H9 (cell line): ENCODE measurements at regions not wholly inside any gene's neighbourhood (a gene's known extent, or its start where the extent isn't known, plus 50 kb on each side); places are given as distances from the start of the nearest gene placed in this dataset.

Experiments
- DNase-seq: peaks from one replicate; pipeline ENCODE4 v3.0.0-alpha.2; 2017
- H2AFZ ChIP-seq: one replicate; pipeline ENCODE4 v1.6.1; 2013; ENCODE audit warnings: mild to moderate bottlenecking, low read length, control low read depth, moderate library complexity
- H2AK5ac ChIP-seq: 2 replicates; pipeline ENCODE4 v1.6.1; 2013; ENCODE audit warnings: low read length, control low read depth, mixed read lengths; ENCODE audit not compliant: insufficient read length
- H2BK120ac ChIP-seq: one replicate; pipeline ENCODE4 v1.6.1; 2013; ENCODE audit warnings: low read depth, mild to moderate bottlenecking, low read length, control low read depth, inconsistent platforms; ENCODE audit not compliant: poor library complexity, severe bottlenecking
- H2BK12ac ChIP-seq: 2 replicates; pipeline ENCODE4 v1.6.1; 2013; ENCODE audit warnings: low read length, control low read depth, mixed read lengths, low read depth; ENCODE audit not compliant: insufficient read length
- H2BK15ac ChIP-seq: 2 replicates; pipeline ENCODE4 v1.6.1; 2013; ENCODE audit warnings: low read depth, low read length, control low read depth
- H2BK20ac ChIP-seq: one replicate; pipeline ENCODE4 v1.6.1; 2013; ENCODE audit warnings: low read depth, mild to moderate bottlenecking, low read length, control low read depth, inconsistent platforms; ENCODE audit not compliant: poor library complexity, severe bottlenecking
- H2BK5ac ChIP-seq: 2 replicates; pipeline ENCODE4 v1.6.1; 2013; ENCODE audit warnings: low read length, control low read depth, mixed read lengths; ENCODE audit not compliant: insufficient read length
- H3K14ac ChIP-seq: 2 replicates; pipeline ENCODE4 v1.6.1; 2013; ENCODE audit warnings: low read length, control low read depth; ENCODE audit not compliant: insufficient read depth
- H3K18ac ChIP-seq: 2 replicates; pipeline ENCODE4 v1.6.1; 2013; ENCODE audit warnings: low read depth, mild to moderate bottlenecking, mixed read lengths, low read length, control low read depth; ENCODE audit not compliant: insufficient read length
- H3K23ac ChIP-seq: 2 replicates; pipeline ENCODE4 v1.6.1; 2013; ENCODE audit warnings: low read length, control low read depth, mixed read lengths, low read depth; ENCODE audit not compliant: insufficient read length
- H3K23me2 ChIP-seq: 2 replicates; pipeline ENCODE4 v1.6.1; 2013; ENCODE audit warnings: low read depth, mild to moderate bottlenecking, mixed read lengths, low read length, control low read depth; ENCODE audit not compliant: insufficient read length, poor library complexity, severe bottlenecking
- H3K27ac ChIP-seq: 2 replicates; pipeline ENCODE4 v1.5.1; 2013; ENCODE audit warnings: low read length, control low read depth, mixed read lengths, low read depth; ENCODE audit not compliant: insufficient read length
- H3K27me3 ChIP-seq: 2 replicates; pipeline ENCODE4 v1.6.1; 2013; ENCODE audit warnings: low read length, control low read depth, inconsistent platforms; ENCODE audit not compliant: insufficient read depth
- H3K4ac ChIP-seq: 2 replicates; pipeline ENCODE4 v1.6.1; 2013; ENCODE audit warnings: low read depth, mild to moderate bottlenecking, control low read depth, inconsistent platforms, low read length, moderate library complexity
- H3K4me1 ChIP-seq: 2 replicates; pipeline ENCODE4 v1.6.1; 2013; ENCODE audit warnings: low read length, control low read depth, inconsistent platforms; ENCODE audit not compliant: insufficient read depth
- H3K4me2 ChIP-seq: 2 replicates; pipeline ENCODE4 v1.6.1; 2013; ENCODE audit warnings: low read length, control low read depth, mixed read lengths; ENCODE audit not compliant: insufficient read length, insufficient read depth
- H3K56ac ChIP-seq: 2 replicates; pipeline ENCODE4 v1.6.1; 2013; ENCODE audit warnings: low read depth, mild to moderate bottlenecking, mixed read lengths, low read length, control low read depth; ENCODE audit not compliant: insufficient read length
- H3K79me1 ChIP-seq: 2 replicates; pipeline ENCODE4 v1.6.1; 2013; ENCODE audit warnings: low read depth, mild to moderate bottlenecking, moderate library complexity, low read length, control low read depth, inconsistent platforms; ENCODE audit not compliant: insufficient read depth, poor library complexity, severe bottlenecking
- H3K79me2 ChIP-seq: 2 replicates; pipeline ENCODE4 v1.6.1; 2013; ENCODE audit warnings: low read length, control low read depth, inconsistent platforms; ENCODE audit not compliant: insufficient read depth
- H3K9ac ChIP-seq: 2 replicates; pipeline ENCODE4 v1.6.1; 2013; ENCODE audit warnings: low read length, control low read depth, mixed read lengths; ENCODE audit not compliant: insufficient read length; ENCODE audit errors: extremely low read depth
- H3K9me3 ChIP-seq: one replicate; pipeline ENCODE4 v1.6.1; 2013; ENCODE audit warnings: low read depth, low read length, inconsistent platforms; ENCODE audit not compliant: control insufficient read depth
- H3T11ph ChIP-seq: one replicate; pipeline ENCODE4 v1.6.1; 2013; ENCODE audit warnings: mild to moderate bottlenecking, low read length, control low read depth, inconsistent platforms
- H4K20me1 ChIP-seq: one replicate; pipeline ENCODE4 v1.6.1; 2013; ENCODE audit not compliant: control insufficient read depth, insufficient read length, insufficient read depth
- H4K5ac ChIP-seq: 2 replicates; pipeline ENCODE4 v1.6.1; 2013; ENCODE audit warnings: low read depth, mild to moderate bottlenecking, mixed read lengths, low read length, control low read depth; ENCODE audit not compliant: insufficient read length
- H4K8ac ChIP-seq: replicated peaks from 2 replicates; pipeline ENCODE4 v1.6.1; 2013; ENCODE audit warnings: low read length, control low read depth, mixed read lengths, low read depth; ENCODE audit not compliant: insufficient read length
- H4K91ac ChIP-seq: 2 replicates; pipeline ENCODE4 v1.6.1; 2013; ENCODE audit warnings: low read depth, mild to moderate bottlenecking, moderate library complexity, mixed read lengths, low read length, control low read depth; ENCODE audit not compliant: insufficient read length
- H3K27ac Mint-ChIP-seq, 3 experiments: 2 replicates in 2 of 3; 3 replicates in 1 of 3; pipeline ENCODE4 v1.8.0; 2020 to 2021; ENCODE audit warnings: mixed read lengths in 3 of 3, mild to moderate bottlenecking in 1 of 3, moderate library complexity in 1 of 3
- H3K27me3 Mint-ChIP-seq: 2 replicates; pipeline ENCODE4 v1.8.0; 2021; ENCODE audit warnings: low read depth, mild to moderate bottlenecking, moderate library complexity, mixed read lengths
- H3K36me3 Mint-ChIP-seq, 3 experiments: 2 replicates in 2 of 3; 3 replicates in 1 of 3; pipeline ENCODE4 v1.8.0; 2020 to 2021; ENCODE audit warnings: low read depth in 3 of 3, mixed read lengths in 3 of 3; ENCODE audit not compliant: insufficient read depth in 1 of 3
- H3K4me1 Mint-ChIP-seq, 2 experiments: 2 replicates each; pipeline ENCODE4 v1.8.0; 2020; ENCODE audit warnings: mixed read lengths in 2 of 2
- H3K4me3 Mint-ChIP-seq, 2 experiments: 2 replicates in 1 of 2; 3 replicates in 1 of 2; pipeline ENCODE4 v1.8.0; 2020 to 2021; ENCODE audit warnings: mild to moderate bottlenecking in 2 of 2, mixed read lengths in 2 of 2, moderate library complexity in 1 of 2
- H3K9me3 Mint-ChIP-seq, 2 experiments: 2 replicates in 1 of 2; 3 replicates in 1 of 2; pipeline ENCODE4 v1.8.0; 2020; ENCODE audit warnings: mild to moderate bottlenecking in 2 of 2, mixed read lengths in 2 of 2, moderate library complexity in 1 of 2
- CTCF ChIP-seq: fragments of 200-600 bp; sonication (generic); conservative IDR thresholded peaks from 3 replicates; pipeline ENCODE4 v1.8.0; 2021; ENCODE audit warnings: antibody characterized with exemption, mild to moderate bottlenecking
- WGBS: extraction: QIAGEN DNeasy Blood & Tissue Kit; methylation state at CpG from one replicate; pipeline ENCODE4 v1.1.7; 2013; ENCODE audit warnings: missing lambda C conversion rate, low lambda C conversion rate, mixed read lengths; ENCODE audit not compliant: insufficient read length; ENCODE audit errors: extremely low coverage; 5-methylcytosine and 5-hydroxymethylcytosine counted together

- no CpG with 5 or more reads among the region's 1 CpG for WGBS
- no peaks in the 10 kb centered on the region for H3K9me3 ChIP-seq
- no peak overlapping the region for H2BK5ac ChIP-seq
- Mint-ChIP-seq H3K27ac (no peak overlapping the region), H3K4me1 (no peaks in the 10 kb centered on the region; a peak in 1 of 4 replicates), H3K4me3 (no peak overlapping the region), H3K27me3 (no peaks in the 10 kb centered on the region), H3K9me3 (peaks cover 0 to 5% of the 10 kb centered on the region in 2 experiments; a peak in 1 of 5 replicates), H3K36me3 (no peaks in the 10 kb centered on the region)
- no peak overlapping the region for H3T11ph ChIP-seq
- no peak overlapping the region for H2AK5ac ChIP-seq
- H2BK20ac ChIP-seq: no peak overlapping the region
- no peak overlapping the region for H3K4ac ChIP-seq
- no peak overlapping the region for H2BK15ac ChIP-seq
- no peaks in the 10 kb centered on the region for H3K23me2 ChIP-seq
- H4K5ac ChIP-seq: no peak overlapping the region
- H3K79me1 ChIP-seq: no peaks in the 10 kb centered on the region
- no peak overlapping the region for H3K9ac ChIP-seq
- H3K79me2 ChIP-seq: no peaks in the 10 kb centered on the region
- H4K20me1 ChIP-seq: no peaks in the 10 kb centered on the region
- H3K27ac ChIP-seq: no peak overlapping the region
- no peak overlapping the region for H3K18ac ChIP-seq
- no peaks in the 10 kb centered on the region; the same call in 1 of the 2 replicates for H3K4me1 ChIP-seq
- no peak overlapping the region for H2BK120ac ChIP-seq
- H4K8ac ChIP-seq: no peak overlapping the region
- no peak overlapping the region for H3K14ac ChIP-seq
- no peak overlapping the region for H3K56ac ChIP-seq
- no peak for DNase-seq
- H2BK12ac ChIP-seq: no peak overlapping the region
- no peak for TF ChIP-seq CTCF
- H3K27me3 ChIP-seq: no peaks in the 10 kb centered on the region
- H3K23ac ChIP-seq: no peak overlapping the region
- no peak overlapping the region for H2AFZ ChIP-seq
- H4K91ac ChIP-seq: no peak overlapping the region
- no peak overlapping the region for H3K4me2 ChIP-seq
These were observed 509.3 kb downstream of the VGLL3 start for GRCh38 chr3:86481636-86482035.
